ENCODE measurements at regions not wholly inside any gene's neighbourhood (a gene's known extent, or its start where the extent isn't known, plus 50 kb on each side); places are given as distances from the start of the nearest gene placed in this dataset.

- no peak for DNase-seq
These were observed 61.2 kb upstream of the ODAD2 start for GRCh38 chr10:28060031-28060607.

GRCh38 chr10:28058746-28059145 lies 59.9 kb upstream of the ODAD2 start:
- no peak for DNase-seq

- peak; percentile 51 to 71 for DNase-seq
These were observed 55.5 kb upstream of the ODAD2 start for GRCh38 chr10:28054228-28054860.

GRCh38 chr10:28049286-28049685 lies 50.4 kb upstream of the ODAD2 start:
- no peak for DNase-seq
